ENCODE measurements at regions not wholly inside any gene's neighbourhood (a gene's known extent, or its start where the extent isn't known, plus 50 kb on each side); places are given as distances from the start of the nearest gene placed in this dataset.

DNA sequence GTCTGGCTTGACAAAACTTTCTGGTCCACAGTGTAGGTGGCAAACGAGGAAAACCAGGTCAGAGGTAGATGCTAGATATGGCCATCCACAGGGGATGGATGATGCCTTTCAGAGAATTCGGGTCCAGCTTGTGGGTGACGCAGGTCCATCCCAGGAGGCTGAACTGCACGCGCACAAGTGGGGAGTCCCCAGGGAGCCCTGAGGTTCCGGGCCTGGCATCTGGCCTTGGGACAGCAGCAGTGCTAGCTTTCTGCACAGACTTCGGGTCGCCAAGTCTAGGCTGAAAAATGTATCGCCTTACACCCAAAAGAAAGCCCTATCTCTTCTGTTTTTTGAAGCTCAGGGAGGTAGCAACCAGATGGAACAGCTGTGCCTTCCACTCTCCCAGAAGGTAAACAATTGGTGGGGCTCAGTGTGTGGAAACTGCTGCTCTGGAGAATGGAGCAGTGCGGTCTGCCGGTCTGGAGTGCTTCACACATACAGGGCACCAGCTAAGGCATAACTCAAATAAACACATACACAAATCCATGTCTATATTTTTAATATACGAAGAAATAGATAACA is 119.3 kb upstream of the ACBD5 start:
- in situ Hi-C loops (cut with HindIII; ENCODE audit: low pct_unique_long_range_greater_than_20kb, low sequenced_read_pairs): no loop called here

DNA sequence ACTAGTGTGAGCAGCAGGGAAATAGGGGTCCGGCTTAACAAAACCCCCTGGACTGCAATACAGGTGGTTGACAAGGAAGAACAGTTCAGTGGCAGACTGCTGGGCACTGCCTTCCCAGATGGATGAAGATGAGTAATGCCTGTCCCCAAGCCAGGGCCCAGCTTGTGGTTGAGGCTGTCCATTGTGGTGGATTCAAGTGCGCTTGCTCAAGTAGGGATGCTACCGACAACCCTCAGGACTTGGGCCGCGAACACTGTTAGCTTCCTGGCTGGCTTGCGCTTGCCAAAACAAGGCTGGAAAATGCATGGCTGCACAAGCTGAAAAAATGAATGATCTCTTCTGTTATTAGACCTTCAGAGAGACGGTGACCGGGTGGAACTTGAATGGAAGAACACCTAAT is 116.1 kb upstream of the ACBD5 start:
- H3K9me3 ChIP-seq (ENCODE audit: control insufficient read depth, insufficient read depth, low read depth, low read length): no peaks in the 10 kb centered on the region
- no peak overlapping the region for H3K27ac ChIP-seq (ENCODE audit: low read length)
- in situ Hi-C loops (cut with HindIII; ENCODE audit: low pct_unique_long_range_greater_than_20kb, low sequenced_read_pairs) (no loop called here), intact Hi-C loops (cut with micrococcal nuclease; ENCODE audit: unreplicated experiment) (no loop called here)
- no peaks in the 10 kb centered on the region for H3K27me3 ChIP-seq (ENCODE audit: control insufficient read depth, insufficient read depth, low read length)
- no TSS peak for BruUV-seq (replicated peaks)
- TF ChIP-seq SIN3A (IDR thresholded peaks at IDR 0.05; ENCODE audit: borderline replicate concordance, insufficient read depth, low read depth, low read length) (no peak), TCF7L2 (IDR thresholded peaks at IDR 0.05; ENCODE audit: low read depth, low read length) (no peak), POLR2AphosphoS5 (IDR thresholded peaks at IDR 0.05; ENCODE audit: low read depth, low read length) (no peak)
- TF ChIP-seq, protein P1, sequence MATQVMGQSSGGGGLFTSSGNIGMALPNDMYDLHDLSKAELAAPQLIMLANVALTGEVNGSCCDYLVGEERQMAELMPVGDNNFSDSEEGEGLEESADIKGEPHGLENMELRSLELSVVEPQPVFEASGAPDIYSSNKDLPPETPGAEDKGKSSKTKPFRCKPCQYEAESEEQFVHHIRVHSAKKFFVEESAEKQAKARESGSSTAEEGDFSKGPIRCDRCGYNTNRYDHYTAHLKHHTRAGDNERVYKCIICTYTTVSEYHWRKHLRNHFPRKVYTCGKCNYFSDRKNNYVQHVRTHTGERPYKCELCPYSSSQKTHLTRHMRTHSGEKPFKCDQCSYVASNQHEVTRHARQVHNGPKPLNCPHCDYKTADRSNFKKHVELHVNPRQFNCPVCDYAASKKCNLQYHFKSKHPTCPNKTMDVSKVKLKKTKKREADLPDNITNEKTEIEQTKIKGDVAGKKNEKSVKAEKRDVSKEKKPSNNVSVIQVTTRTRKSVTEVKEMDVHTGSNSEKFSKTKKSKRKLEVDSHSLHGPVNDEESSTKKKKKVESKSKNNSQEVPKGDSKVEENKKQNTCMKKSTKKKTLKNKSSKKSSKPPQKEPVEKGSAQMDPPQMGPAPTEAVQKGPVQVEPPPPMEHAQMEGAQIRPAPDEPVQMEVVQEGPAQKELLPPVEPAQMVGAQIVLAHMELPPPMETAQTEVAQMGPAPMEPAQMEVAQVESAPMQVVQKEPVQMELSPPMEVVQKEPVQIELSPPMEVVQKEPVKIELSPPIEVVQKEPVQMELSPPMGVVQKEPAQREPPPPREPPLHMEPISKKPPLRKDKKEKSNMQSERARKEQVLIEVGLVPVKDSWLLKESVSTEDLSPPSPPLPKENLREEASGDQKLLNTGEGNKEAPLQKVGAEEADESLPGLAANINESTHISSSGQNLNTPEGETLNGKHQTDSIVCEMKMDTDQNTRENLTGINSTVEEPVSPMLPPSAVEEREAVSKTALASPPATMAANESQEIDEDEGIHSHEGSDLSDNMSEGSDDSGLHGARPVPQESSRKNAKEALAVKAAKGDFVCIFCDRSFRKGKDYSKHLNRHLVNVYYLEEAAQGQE (IDR thresholded peaks at IDR 0.05; ENCODE audit: insufficient read depth in 1 of 2, low read depth in 2 of 2, low read length in 1 of 2): no peak
- TF ChIP-seq, protein P2, sequence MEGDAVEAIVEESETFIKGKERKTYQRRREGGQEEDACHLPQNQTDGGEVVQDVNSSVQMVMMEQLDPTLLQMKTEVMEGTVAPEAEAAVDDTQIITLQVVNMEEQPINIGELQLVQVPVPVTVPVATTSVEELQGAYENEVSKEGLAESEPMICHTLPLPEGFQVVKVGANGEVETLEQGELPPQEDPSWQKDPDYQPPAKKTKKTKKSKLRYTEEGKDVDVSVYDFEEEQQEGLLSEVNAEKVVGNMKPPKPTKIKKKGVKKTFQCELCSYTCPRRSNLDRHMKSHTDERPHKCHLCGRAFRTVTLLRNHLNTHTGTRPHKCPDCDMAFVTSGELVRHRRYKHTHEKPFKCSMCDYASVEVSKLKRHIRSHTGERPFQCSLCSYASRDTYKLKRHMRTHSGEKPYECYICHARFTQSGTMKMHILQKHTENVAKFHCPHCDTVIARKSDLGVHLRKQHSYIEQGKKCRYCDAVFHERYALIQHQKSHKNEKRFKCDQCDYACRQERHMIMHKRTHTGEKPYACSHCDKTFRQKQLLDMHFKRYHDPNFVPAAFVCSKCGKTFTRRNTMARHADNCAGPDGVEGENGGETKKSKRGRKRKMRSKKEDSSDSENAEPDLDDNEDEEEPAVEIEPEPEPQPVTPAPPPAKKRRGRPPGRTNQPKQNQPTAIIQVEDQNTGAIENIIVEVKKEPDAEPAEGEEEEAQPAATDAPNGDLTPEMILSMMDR (IDR thresholded peaks at IDR 0.05): no peak
- no peak for DNase-seq (ENCODE audit: low read depth, low spot score)
- ChIA-PET POLR2A (no interaction called here), CTCF (no interaction called here)
- H3K36me3 ChIP-seq (ENCODE audit: control insufficient read depth, insufficient read depth, low read length): no peaks in the 10 kb centered on the region
- ATAC-seq: no peak
- H3K4me1 ChIP-seq (ENCODE audit: control insufficient read depth, insufficient read depth, low read length): no peaks in the 10 kb centered on the region
- H3K4me3 ChIP-seq (ENCODE audit: low read depth in 2 of 2, low read length in 2 of 2): no peak overlapping the region

More for the DNA sequence above, 119.3 kb upstream of the ACBD5 start:
- intact Hi-C loops (cut with micrococcal nuclease; ENCODE audit: unreplicated experiment): loop anchor here (5.0 kb wide), 1 partner anchor 138 kb away; no protein-coding TSS in a partner anchor
- ATAC-seq (no peak), DNase-seq (ENCODE audit: low read depth, low spot score) (no peak)
- ChIA-PET POLR2A (no interaction called here), CTCF (no interaction called here)
- H3K4me3 ChIP-seq (ENCODE audit: low read depth in 2 of 2, low read length in 2 of 2): no peak overlapping the region
- H3K27me3 ChIP-seq (ENCODE audit: control insufficient read depth, insufficient read depth, low read length): no peaks in the 10 kb centered on the region
- H3K27ac ChIP-seq (ENCODE audit: low read length): no peak overlapping the region
- no peaks in the 10 kb centered on the region for H3K36me3 ChIP-seq (ENCODE audit: control insufficient read depth, insufficient read depth, low read length)
- TF ChIP-seq SIN3A (IDR thresholded peaks at IDR 0.05; ENCODE audit: borderline replicate concordance, insufficient read depth, low read depth, low read length): no peak
- TF ChIP-seq, protein P1 (IDR thresholded peaks at IDR 0.05; ENCODE audit: insufficient read depth in 1 of 2, low read depth in 2 of 2, low read length in 1 of 2): no peak
- TF ChIP-seq POLR2AphosphoS5 (IDR thresholded peaks at IDR 0.05; ENCODE audit: low read depth, low read length): no peak
- TF ChIP-seq, protein P2 (IDR thresholded peaks at IDR 0.05): no peak
- TF ChIP-seq TCF7L2 (IDR thresholded peaks at IDR 0.05; ENCODE audit: low read depth, low read length): no peak
- H3K9me3 ChIP-seq (ENCODE audit: control insufficient read depth, insufficient read depth, low read depth, low read length): no peaks in the 10 kb centered on the region
- H3K4me1 ChIP-seq (ENCODE audit: control insufficient read depth, insufficient read depth, low read length): no peaks in the 10 kb centered on the region
- BruUV-seq (replicated peaks): no TSS peak
